Heart right ventricle (tissue), 16 donors: ENCODE measurements at regions not wholly inside any gene's neighbourhood (a gene's known extent, or its start where the extent isn't known, plus 50 kb on each side); places are given as distances from the start of the nearest gene placed in this dataset.

Source experiments
- ATAC-seq, 8 donors: fragments of 200-7000 bp; cut with Tn5 transposase; one replicate each; pipeline ENCODE4 v1.9.1; 2020; ENCODE audit warnings: mild to moderate bottlenecking in 8 of 8, moderate library complexity in 8 of 8, moderate number of reproducible peaks in 1 of 8
- DNase-seq, 2 donors: peaks; one replicate each; pipeline ENCODE4 v3.0.0-alpha.2; 2020
- H3K27ac ChIP-seq, 10 donors: fragments of 200-600 bp; sonication (generic) in 2 of 10; one replicate each; pipeline versions ENCODE4 v1.5.0 to v1.8.0; 2020 to 2022; ENCODE audit warnings: mild to moderate bottlenecking in 3 of 10
- H3K27me3 ChIP-seq, 7 donors: fragments of 200-600 bp; one replicate each; pipeline ENCODE4 v1.8.0; 2021 to 2022; ENCODE audit warnings: mild to moderate bottlenecking in 2 of 7
- H3K36me3 ChIP-seq, 9 donors: fragments of 200-600 bp; sonication (generic) in 1 of 9; one replicate each; pipeline versions ENCODE4 v1.5.0 to v1.8.0; 2020 to 2022; ENCODE audit warnings: mild to moderate bottlenecking in 2 of 9
- H3K4me1 ChIP-seq, 9 donors: fragments of 200-600 bp; sonication (generic) in 1 of 9; one replicate each; pipeline versions ENCODE4 v1.5.0 to v1.8.0; 2020 to 2022; ENCODE audit warnings: mild to moderate bottlenecking in 4 of 9
- H3K4me3 ChIP-seq, 10 donors: fragments of 200-600 bp; sonication (generic) in 2 of 10; one replicate each; pipeline versions ENCODE4 v1.5.0 to v1.8.0; 2020 to 2022; ENCODE audit warnings: mild to moderate bottlenecking in 7 of 10, moderate library complexity in 2 of 10
- H3K9me3 ChIP-seq, 11 donors: fragments of 200-600 bp in 10 of 11; sonication (generic) in 2 of 11; one replicate each; pipeline versions ENCODE4 v1.5.0 to v1.8.0; 2013 to 2022; ENCODE audit warnings: mild to moderate bottlenecking in 2 of 11, control low read depth in 1 of 11, moderate library complexity in 1 of 11
- WGBS, 2 donors: extraction: QIAGEN DNeasy Blood & Tissue Kit; methylation state at CpG; one replicate each; pipeline ENCODE4 v1.1.7; 2013; ENCODE audit warnings: inconsistent platforms in 1 of 2; 5-methylcytosine and 5-hydroxymethylcytosine counted together
- intact Hi-C, 10 donors: fragments of 100-400 bp; cut with DNase I; formaldehyde crosslinking; loops; one replicate each; pipeline versions ENCODE4 v1.11.1 to v1.14.2; 2022
- TF ChIP-seq, protein P1 (sequence below), 9 donors: fragments of 200-600 bp; sonication (generic) in 2 of 9; IDR thresholded peaks; one replicate each; pipeline versions ENCODE4 v1.5.0 to v1.8.0; 2021 to 2022; ENCODE audit warnings: antibody characterized with exemption in 9 of 9, mild to moderate bottlenecking in 5 of 9, moderate library complexity in 1 of 9
- donor health status: Arrhythmogenic right ventricular cardiomyopathy.
- donor health status: ischemic (EF 13 %, LVEDD 7.1; RV severe dilation, severe dysfunction).
- donor health status: healthy with polysubstance abuse.
- donor health status: DM: no; HTN: yes; CAD: no.
- donor health status: DM: no; HTN: no; CAD: no.
- donor health status: ischemic (EF 25% LVEDD 6.9; RV normal size, moderate dysfunction).
- donor health status: ischemic (EF 25% LVEDD 5.7; RV mildly dilated, moderate dysfunction).
- donor health status: healthy.
- donor health status: DM: yes; HTN: yes; CAD: no.
- donor health status: Ischemic cardiomyopathy.
- donor health status: ischemic (EF 35%, LVEDD 5.7; RV mildly dilated, moderate dysfunction).
- donor health status: nonischemic (EF 11% LVEDD 7.7; RV severe dilation, severe dysfunction).
- donor health status: DM: yes; HTN: yes; CAD: no.
- donor health status: PGD.
- donor health status: ischemic (EF 29% LVEDD 5.4; RV normal size, mild dysfunction).
- donor health status: nonischemic (EF 23%, LVEDD 6.1; RV moderate dilation, normal function).

DNA sequence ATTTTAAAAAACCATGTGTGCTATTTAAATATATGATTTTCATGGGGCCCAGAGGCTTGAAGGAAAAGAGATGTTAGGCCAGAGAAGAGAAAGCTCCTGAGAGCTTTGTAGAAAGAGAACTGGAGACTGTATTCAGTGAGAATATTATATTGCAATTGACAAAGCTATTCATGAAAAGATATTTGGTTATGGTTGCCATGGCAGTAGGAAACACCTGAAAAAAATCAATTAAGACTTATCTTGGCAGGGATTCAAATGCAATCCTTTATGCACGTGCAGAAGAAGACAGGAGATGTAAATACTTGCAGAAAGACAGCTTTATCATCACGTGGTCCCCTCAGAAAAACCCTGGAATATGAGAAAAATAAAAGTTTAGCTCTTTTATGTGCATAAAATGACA, 636.0 kb upstream of the TBL1XR1 start:
- peak overlapping the region in 1 of 10 donors; percentile 17 for H3K27ac ChIP-seq
- no peak overlapping the region for H3K4me3 ChIP-seq
- H3K9me3 ChIP-seq, result no peaks in the 10 kb centered on the region
- no peaks in the 10 kb centered on the region for H3K36me3 ChIP-seq
- WGBS, 2 donors, result 47 to 50% methylated on average over 2 of the region's 2 CpGs
- peaks cover 3 to 27% (median 21%) of the 10 kb centered on the region in 9 donors for H3K4me1 ChIP-seq
- no peaks in the 10 kb centered on the region for H3K27me3 ChIP-seq
- TF ChIP-seq, protein P1, sequence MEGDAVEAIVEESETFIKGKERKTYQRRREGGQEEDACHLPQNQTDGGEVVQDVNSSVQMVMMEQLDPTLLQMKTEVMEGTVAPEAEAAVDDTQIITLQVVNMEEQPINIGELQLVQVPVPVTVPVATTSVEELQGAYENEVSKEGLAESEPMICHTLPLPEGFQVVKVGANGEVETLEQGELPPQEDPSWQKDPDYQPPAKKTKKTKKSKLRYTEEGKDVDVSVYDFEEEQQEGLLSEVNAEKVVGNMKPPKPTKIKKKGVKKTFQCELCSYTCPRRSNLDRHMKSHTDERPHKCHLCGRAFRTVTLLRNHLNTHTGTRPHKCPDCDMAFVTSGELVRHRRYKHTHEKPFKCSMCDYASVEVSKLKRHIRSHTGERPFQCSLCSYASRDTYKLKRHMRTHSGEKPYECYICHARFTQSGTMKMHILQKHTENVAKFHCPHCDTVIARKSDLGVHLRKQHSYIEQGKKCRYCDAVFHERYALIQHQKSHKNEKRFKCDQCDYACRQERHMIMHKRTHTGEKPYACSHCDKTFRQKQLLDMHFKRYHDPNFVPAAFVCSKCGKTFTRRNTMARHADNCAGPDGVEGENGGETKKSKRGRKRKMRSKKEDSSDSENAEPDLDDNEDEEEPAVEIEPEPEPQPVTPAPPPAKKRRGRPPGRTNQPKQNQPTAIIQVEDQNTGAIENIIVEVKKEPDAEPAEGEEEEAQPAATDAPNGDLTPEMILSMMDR (IDR thresholded peaks at IDR 0.05), result no peak
- ATAC-seq, result no peak
- DNase-seq, result no peak
- intact Hi-C loops, result no loop called here

DNA sequence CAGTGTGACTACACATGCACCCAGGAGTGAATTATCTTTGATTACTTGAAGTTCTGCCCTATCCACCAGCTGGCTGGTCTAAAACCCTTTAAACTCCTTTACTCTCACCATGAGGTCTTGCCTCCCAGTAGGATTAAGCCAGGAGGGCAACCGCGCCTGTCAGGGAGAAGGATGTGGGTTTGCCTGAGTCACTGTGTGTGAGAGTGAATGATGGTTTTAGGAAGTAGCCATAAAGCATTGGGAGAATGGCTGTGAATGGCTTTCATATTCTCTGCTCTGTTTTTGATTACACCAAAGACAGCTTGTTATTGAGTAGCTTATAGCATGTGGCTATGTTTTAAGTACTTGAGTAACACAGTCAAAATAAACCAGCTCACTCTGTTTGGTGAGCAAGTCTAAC, 637.7 kb upstream of the TBL1XR1 start:
- Histone ChIP-seq H3K27me3 (no peaks in the 10 kb centered on the region), H3K36me3 (no peaks in the 10 kb centered on the region), H3K9me3 (no peaks in the 10 kb centered on the region), H3K27ac (peak overlapping the region in 1 of 10 donors; percentile 5), H3K4me3 (no peak overlapping the region), H3K4me1 (peaks cover 3 to 22% (median 18%) of the 10 kb centered on the region in 9 donors)
- TF ChIP-seq, protein P1 (IDR thresholded peaks at IDR 0.05), result no peak
- DNase-seq (no peak), ATAC-seq (no peak)
- 89 to 98% methylated on average over 2 of the region's 2 CpGs for WGBS, 2 donors
- intact Hi-C loops, result no loop called here

DNA sequence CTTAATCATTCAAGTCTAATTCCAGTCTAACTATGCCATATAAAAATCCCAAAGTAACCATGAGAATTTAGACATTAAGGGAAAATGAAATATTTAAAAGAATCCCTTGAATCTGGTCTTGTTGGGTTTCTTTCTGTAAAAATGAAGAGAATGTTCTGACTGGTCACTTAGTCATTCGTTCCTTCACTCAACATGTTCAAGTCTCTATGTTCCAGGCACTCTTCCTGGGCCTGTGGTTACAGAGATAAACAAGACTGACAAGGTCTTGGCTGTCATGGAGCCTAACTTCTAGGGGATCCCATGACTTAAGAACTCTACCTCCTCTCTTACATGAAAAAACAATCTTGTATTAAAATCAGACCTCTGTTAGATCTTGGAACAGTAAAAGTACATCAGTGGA, 638.6 kb upstream of the TBL1XR1 start:
- H3K27ac ChIP-seq, result peak overlapping the region in 1 of 10 donors; percentile 34
- H3K27me3 ChIP-seq, result no peaks in the 10 kb centered on the region
- H3K4me3 ChIP-seq, result no peak overlapping the region
- H3K36me3 ChIP-seq, result no peaks in the 10 kb centered on the region
- TF ChIP-seq, protein P1 (IDR thresholded peaks at IDR 0.05), result no peak
- H3K4me1 ChIP-seq, result peaks cover under 1 to 19% (median 9%) of the 10 kb centered on the region in 9 donors
- intact Hi-C loops, result no loop called here
- no peaks in the 10 kb centered on the region for H3K9me3 ChIP-seq
- 69 to 89% methylated on average over 1 of the region's 1 CpG for WGBS, 2 donors
- peak in 2 of 8 donors; percentile 42 to 80 for ATAC-seq
- DNase-seq, result no peak

DNA sequence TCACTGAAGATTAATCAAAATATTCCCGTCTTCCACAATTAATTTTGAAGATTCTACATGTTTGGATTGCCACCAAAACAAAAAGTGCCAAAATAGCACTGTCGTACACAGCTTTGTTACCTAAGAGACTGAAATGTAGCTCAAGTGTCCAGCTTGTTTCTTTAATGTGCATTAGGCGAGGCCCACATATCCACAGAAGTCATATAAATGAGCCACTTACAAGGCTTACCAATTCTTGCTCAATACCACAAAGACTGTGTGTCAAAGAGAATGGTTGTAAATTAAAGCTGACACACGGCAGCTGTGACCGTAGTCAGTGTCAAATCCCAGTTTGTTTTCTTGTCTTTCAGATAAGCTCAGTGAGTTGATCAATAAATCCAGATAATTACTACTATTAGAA, 639.4 kb upstream of the TBL1XR1 start:
- Histone ChIP-seq H3K27me3 (no peaks in the 10 kb centered on the region), H3K9me3 (no peaks in the 10 kb centered on the region), H3K27ac (peak overlapping the region in 1 of 10 donors; percentile 34), H3K4me3 (no peak overlapping the region), H3K36me3 (no peaks in the 10 kb centered on the region), H3K4me1 (peaks cover 0 to 19% (median 8%) of the 10 kb centered on the region in 9 donors)
- WGBS, 2 donors, result 76 to 87% methylated on average over 5 of the region's 5 CpGs
- intact Hi-C loops, result no loop called here
- TF ChIP-seq, protein P1 (IDR thresholded peaks at IDR 0.05), result no peak
- DNase-seq (no peak), ATAC-seq (peak in 2 of 8 donors; percentile 13 to 20)
